Esophagus muscularis mucosa (tissue), 4 donors: ENCODE measurements at regions not wholly inside any gene's neighbourhood (a gene's known extent, or its start where the extent isn't known, plus 50 kb on each side); places are given as distances from the start of the nearest gene placed in this dataset.

Experiments used
- DNase-seq: peaks from one replicate; pipeline ENCODE4 v3.0.0-alpha.2; 2017; ENCODE audit errors: extremely low spot score
- H3K27ac ChIP-seq, 4 donors: fragments of 200-600 bp; sonication (generic); replicated peaks in 1 of 4; 1 replicate in 3 of 4; 2 replicates in 1 of 4; pipeline ENCODE4 v1.5.1; 2016 to 2019; ENCODE audit warnings: mild to moderate bottlenecking in 1 of 4
- H3K27me3 ChIP-seq, 4 donors: fragments of 200-600 bp; sonication (generic); one replicate each; pipeline versions ENCODE4 v1.5.1 to v1.6.0; 2016 to 2019
- H3K36me3 ChIP-seq, 4 donors: fragments of 200-600 bp; sonication (generic); one replicate each; pipeline ENCODE4 v1.5.1; 2016 to 2019
- H3K4me1 ChIP-seq, 4 donors: fragments of 200-600 bp; sonication (generic); one replicate each; pipeline ENCODE4 v1.5.1; 2016 to 2019
- H3K4me3 ChIP-seq, 4 donors: fragments of 200-600 bp; sonication (generic); 1 replicate in 2 of 4; 2 replicates in 2 of 4; pipeline ENCODE4 v1.5.1; 2016 to 2019; ENCODE audit warnings: mild to moderate bottlenecking in 4 of 4, moderate library complexity in 1 of 4
- H3K9me3 ChIP-seq, 4 donors: fragments of 200-600 bp; sonication (generic); 1 replicate in 3 of 4; 2 replicates in 1 of 4; pipeline ENCODE4 v1.5.1; 2016 to 2019
- CTCF ChIP-seq, 3 experiments: fragments of 200-600 bp in 2 of 3; fragments of 450-650 bp in 1 of 3; sonication (generic) in 2 of 3; IDR thresholded peaks; one replicate each; pipeline ENCODE4 v1.5.1; 2017 to 2019; ENCODE audit warnings: antibody characterized with exemption in 3 of 3, mild to moderate bottlenecking in 2 of 3, moderate library complexity in 1 of 3
- EP300 ChIP-seq: sonication (generic); formaldehyde crosslinking; IDR thresholded peaks from one replicate; pipeline ENCODE4 v1.6.1; 2017; ENCODE audit warnings: antibody characterized with exemption
- POLR2A ChIP-seq: fragments of 450-650 bp; IDR thresholded peaks from one replicate; pipeline ENCODE4 v1.6.1; 2017; ENCODE audit warnings: antibody characterized with exemption, moderate library complexity, mild to moderate bottlenecking, low read depth
- POLR2AphosphoS5 ChIP-seq, 2 donors: sonication (generic); formaldehyde crosslinking; IDR thresholded peaks; one replicate each; pipeline ENCODE4 v1.6.1; 2017; ENCODE audit warnings: antibody characterized with exemption in 2 of 2
- WGBS: methylation state at CpG from one replicate; pipeline ENCODE4 v1.1.5; 2018; 5-methylcytosine and 5-hydroxymethylcytosine counted together
- intact Hi-C: fragments of 100-400 bp; cut with DNase I; formaldehyde crosslinking; loops from one replicate; pipeline ENCODE4 v1.15.1; 2023
- small RNA-seq, 3 donors: library from RNA; depleted of rRNA; stranded (forward); fragments of <200 nt; gene quantifications; one replicate each; pipeline ENCODE3, GENCODE V24; 2016

- intact Hi-C loops, result no loop called here
- no peak overlapping the region for H3K4me3 ChIP-seq
- no peak overlapping the region for H3K27ac ChIP-seq
- TF ChIP-seq CTCF (IDR thresholded peaks at IDR 0.05) (no peak), POLR2A (no peak), EP300 (no peak), POLR2AphosphoS5 (IDR thresholded peaks at IDR 0.05) (no peak)
- no peaks in the 10 kb centered on the region for H3K27me3 ChIP-seq
- no peaks in the 10 kb centered on the region for H3K4me1 ChIP-seq
- DNase-seq, result no peak
- H3K36me3 ChIP-seq, result no peaks in the 10 kb centered on the region
- H3K9me3 ChIP-seq, result peaks cover 0 to 17% (median 4%) of the 10 kb centered on the region in 4 donors
These were observed 1023.1 kb downstream of the SH3BGRL start for GRCh38 chrX:82224961-82225360.

GRCh38 chrX:82230013-82230412 is 1028.1 kb downstream of the SH3BGRL start:
- H3K4me1 ChIP-seq, result no peaks in the 10 kb centered on the region
- 56% methylated on average over 3 of the region's 3 CpGs for WGBS
- H3K4me3 ChIP-seq, result no peak overlapping the region
- DNase-seq, result no peak
- H3K9me3 ChIP-seq, result peaks cover 0 to 11% (median 2%) of the 10 kb centered on the region in 4 donors
- no peaks in the 10 kb centered on the region for H3K27me3 ChIP-seq
- no peak overlapping the region for H3K27ac ChIP-seq
- intact Hi-C loops, result no loop called here
- no peak for TF ChIP-seq CTCF (IDR thresholded peaks at IDR 0.05)
- no peak for TF ChIP-seq POLR2A
- no peak for TF ChIP-seq EP300
- TF ChIP-seq POLR2AphosphoS5 (IDR thresholded peaks at IDR 0.05), result no peak
- H3K36me3 ChIP-seq, result no peaks in the 10 kb centered on the region

GRCh38 chrX:82232679-82233078 is 1030.8 kb downstream of the SH3BGRL start:
- intact Hi-C loops, result no loop called here
- Histone ChIP-seq H3K27me3 (no peaks in the 10 kb centered on the region), H3K27ac (no peak overlapping the region), H3K4me1 (no peaks in the 10 kb centered on the region), H3K4me3 (no peak overlapping the region), H3K9me3 (peaks cover 0 to 15% (median 1%) of the 10 kb centered on the region in 4 donors), H3K36me3 (no peaks in the 10 kb centered on the region)
- TF ChIP-seq EP300, result no peak
- no peak for DNase-seq

- peaks cover 0 to 19% (median 0%) of the 10 kb centered on the region in 4 donors for H3K9me3 ChIP-seq
- intact Hi-C loops, result no loop called here
- no peak for DNase-seq
These were observed 1035.4 kb downstream of the SH3BGRL start for GRCh38 chrX:82237328-82237727.

More at GRCh38 chrX:82237328-82237727, 1035.4 kb downstream of the SH3BGRL start:
- Histone ChIP-seq H3K4me3 (no peak overlapping the region), H3K4me1 (no peaks in the 10 kb centered on the region), H3K36me3 (no peaks in the 10 kb centered on the region), H3K27me3 (no peaks in the 10 kb centered on the region), H3K27ac (no peak overlapping the region)
- WGBS, result 79% methylated on average over 1 of the region's 1 CpG
- TF ChIP-seq POLR2A (no peak), EP300 (no peak), POLR2AphosphoS5 (IDR thresholded peaks at IDR 0.05) (no peak), CTCF (IDR thresholded peaks at IDR 0.05) (no peak)

Small RNA genes lying in the stretch of these regions (small RNA-seq; reads per million reads assigned to genes)
- 0 reads per million in 3 donors for gene RNU6-974P
